Testis (tissue), 2 donors: ENCODE measurements at regions not wholly inside any gene's neighbourhood (a gene's known extent, or its start where the extent isn't known, plus 50 kb on each side); places are given as distances from the start of the nearest gene placed in this dataset.

Experiments
- CTCF ChIP-seq, 3 experiments: fragments of 450-650 bp in 2 of 3; fragments of 200-600 bp in 1 of 3; sonication (generic) in 1 of 3; IDR thresholded peaks; one replicate each; pipeline ENCODE4 v1.5.1; 2016 to 2019; ENCODE audit warnings: antibody characterized with exemption in 3 of 3, mild to moderate bottlenecking in 2 of 3, moderate library complexity in 1 of 3
- POLR2A ChIP-seq: fragments of 450-650 bp; IDR thresholded peaks from one replicate; pipeline ENCODE4 v1.6.1; 2017; ENCODE audit warnings: antibody characterized with exemption, mild to moderate bottlenecking, moderate library complexity

- no peak for TF ChIP-seq CTCF (IDR thresholded peaks at IDR 0.05)
- no peak for TF ChIP-seq POLR2A
Measured at GRCh38 chr3:22156868-22157267, 405.9 kb upstream of the ZNF385D start.
